Neural cell (in vitro differentiated cells): ENCODE measurements at regions not wholly inside any gene's neighbourhood (a gene's known extent, or its start where the extent isn't known, plus 50 kb on each side); places are given as distances from the start of the nearest gene placed in this dataset.

ENCODE experiments used
- CTCF ChIP-seq: fragments of 450-650 bp; IDR thresholded peaks from 2 replicates; pipeline ENCODE4 v1.5.1; 2014; ENCODE audit warnings: antibody characterized with exemption, mild to moderate bottlenecking, moderate library complexity; ENCODE audit not compliant: poor library complexity, severe bottlenecking
- EP300 ChIP-seq: fragments of 450-650 bp; conservative IDR thresholded peaks from 2 replicates; pipeline ENCODE4 v1.6.1; 2014; ENCODE audit warnings: antibody characterized with exemption, mild to moderate bottlenecking, moderate library complexity; ENCODE audit not compliant: poor library complexity, severe bottlenecking
- EZH2 ChIP-seq: fragments of 200-600, 300-800 bp; shearing (Covaris generic), sonication (generic); IDR thresholded peaks from 2 replicates; pipeline ENCODE4 v1.6.1; 2014; ENCODE audit warnings: antibody characterized with exemption, low read length, borderline replicate concordance, mild to moderate bottlenecking; ENCODE audit not compliant: insufficient read depth, poor library complexity, severe bottlenecking
- POLR2AphosphoS5 ChIP-seq: IDR thresholded peaks from 2 replicates; pipeline ENCODE4 v1.6.1; 2012
- RAD21 ChIP-seq: fragments of 450-650 bp; conservative IDR thresholded peaks from 2 replicates; pipeline ENCODE4 v1.6.1; 2014; ENCODE audit warnings: antibody characterized with exemption, mild to moderate bottlenecking, moderate library complexity
- REST ChIP-seq: IDR thresholded peaks from 2 replicates; pipeline ENCODE4 v1.6.1; 2012; ENCODE audit warnings: borderline replicate concordance
- SMC3 ChIP-seq: fragments of 450-650 bp; conservative IDR thresholded peaks from 2 replicates; pipeline ENCODE4 v1.6.1; 2014; ENCODE audit warnings: antibody characterized with exemption, mild to moderate bottlenecking, moderate library complexity; ENCODE audit not compliant: poor library complexity
- TAF1 ChIP-seq: IDR thresholded peaks from 2 replicates; pipeline ENCODE4 v1.6.1; 2012; ENCODE audit warnings: low read depth

DNA sequence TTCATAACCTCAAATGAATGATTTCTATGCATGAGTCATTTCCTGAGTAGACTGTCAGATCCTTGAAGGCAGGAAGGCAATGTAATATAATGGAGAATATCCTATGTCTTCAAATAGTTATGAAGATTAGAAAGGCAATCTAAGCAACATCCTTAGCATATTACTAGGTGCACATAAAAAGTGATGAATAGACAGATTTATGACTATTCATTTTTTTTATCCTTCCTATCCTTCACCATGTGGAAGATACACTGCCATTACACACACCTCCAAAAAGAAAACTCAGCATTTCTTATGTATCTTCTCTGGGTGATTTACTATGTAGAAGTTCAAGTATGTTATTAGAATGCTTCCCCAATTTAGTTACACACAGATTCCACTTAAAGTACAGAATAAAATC is 126.4 kb upstream of the MAF start:
- no peak for TF ChIP-seq TAF1
- TF ChIP-seq EZH2, result no peak
- TF ChIP-seq POLR2AphosphoS5, result no peak
- no peak for TF ChIP-seq CTCF
- no peak for TF ChIP-seq EP300
- TF ChIP-seq RAD21, result no peak
- TF ChIP-seq REST, result no peak
- no peak for TF ChIP-seq SMC3
